ENCODE measurements at regions not wholly inside any gene's neighbourhood (a gene's known extent, or its start where the extent isn't known, plus 50 kb on each side); places are given as distances from the start of the nearest gene placed in this dataset.

DNA sequence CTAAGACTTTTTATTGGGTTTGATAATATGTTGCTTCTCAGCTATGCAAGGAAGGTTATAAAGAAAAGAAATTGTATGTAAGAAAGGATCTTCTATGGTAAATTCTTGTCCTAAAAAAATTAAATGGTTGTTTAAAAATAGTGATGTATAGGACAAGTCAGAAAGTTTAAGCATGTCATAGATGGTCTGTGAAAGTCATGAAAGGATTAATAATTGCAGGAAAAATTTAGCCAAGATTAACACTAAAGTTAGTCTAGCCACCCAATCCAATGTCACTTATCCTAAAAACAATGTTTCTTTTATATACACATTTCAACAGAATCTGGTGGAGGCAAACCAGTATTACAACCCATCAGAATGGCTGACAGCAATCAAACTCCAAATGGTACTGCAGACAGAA, 1046.7 kb upstream of the SLC39A10 start:
- TF ChIP-seq, protein P1, sequence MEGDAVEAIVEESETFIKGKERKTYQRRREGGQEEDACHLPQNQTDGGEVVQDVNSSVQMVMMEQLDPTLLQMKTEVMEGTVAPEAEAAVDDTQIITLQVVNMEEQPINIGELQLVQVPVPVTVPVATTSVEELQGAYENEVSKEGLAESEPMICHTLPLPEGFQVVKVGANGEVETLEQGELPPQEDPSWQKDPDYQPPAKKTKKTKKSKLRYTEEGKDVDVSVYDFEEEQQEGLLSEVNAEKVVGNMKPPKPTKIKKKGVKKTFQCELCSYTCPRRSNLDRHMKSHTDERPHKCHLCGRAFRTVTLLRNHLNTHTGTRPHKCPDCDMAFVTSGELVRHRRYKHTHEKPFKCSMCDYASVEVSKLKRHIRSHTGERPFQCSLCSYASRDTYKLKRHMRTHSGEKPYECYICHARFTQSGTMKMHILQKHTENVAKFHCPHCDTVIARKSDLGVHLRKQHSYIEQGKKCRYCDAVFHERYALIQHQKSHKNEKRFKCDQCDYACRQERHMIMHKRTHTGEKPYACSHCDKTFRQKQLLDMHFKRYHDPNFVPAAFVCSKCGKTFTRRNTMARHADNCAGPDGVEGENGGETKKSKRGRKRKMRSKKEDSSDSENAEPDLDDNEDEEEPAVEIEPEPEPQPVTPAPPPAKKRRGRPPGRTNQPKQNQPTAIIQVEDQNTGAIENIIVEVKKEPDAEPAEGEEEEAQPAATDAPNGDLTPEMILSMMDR (IDR thresholded peaks at IDR 0.05) = no peak
- TF ChIP-seq POLR2A (IDR thresholded peaks at IDR 0.05) (no peak), POLR2AphosphoS5 (IDR thresholded peaks at IDR 0.05) (no peak), EP300 (IDR thresholded peaks at IDR 0.05) (no peak)

Data from suprapubic skin (tissue), 4 donors.